Keratinocyte (primary cell): ENCODE measurements at regions not wholly inside any gene's neighbourhood (a gene's known extent, or its start where the extent isn't known, plus 50 kb on each side); places are given as distances from the start of the nearest gene placed in this dataset.

ENCODE experiments used
- DNase-seq: peaks from one replicate; pipeline ENCODE4 v3.0.0-alpha.2; 2011; ENCODE audit warnings: low read depth, missing footprints, low spot score
- FAIRE-seq: peaks from 2 replicates; lab custom pipeline; 2011; peaks lifted over from hg19 to GRCh38; lab: Jason Lieb, UNC
- H2AFZ ChIP-seq: 2 replicates; pipeline ENCODE4 v1.6.0; 2012; ENCODE audit warnings: low read length, control low read depth, inconsistent platforms; ENCODE audit not compliant: control insufficient read depth
- H3K27ac ChIP-seq: 2 replicates; pipeline ENCODE4 v1.5.1; 2011; ENCODE audit warnings: low read length; ENCODE audit not compliant: control insufficient read depth, insufficient read depth
- H3K27me3 ChIP-seq: 3 replicates; pipeline ENCODE4 v1.6.0; 2011; ENCODE audit warnings: low read length; ENCODE audit not compliant: control insufficient read depth, insufficient read depth; ENCODE audit errors: extremely low read depth
- H3K36me3 ChIP-seq, 2 experiments: 2 replicates in 1 of 2; 3 replicates in 1 of 2; pipeline ENCODE4 v1.5.1; 2011; ENCODE audit warnings: low read length in 2 of 2, mild to moderate bottlenecking in 1 of 2; ENCODE audit not compliant: control insufficient read depth in 2 of 2, insufficient read depth in 2 of 2; ENCODE audit errors: extremely low read depth in 1 of 2
- H3K4me1 ChIP-seq: 3 replicates; pipeline ENCODE4 v1.5.1; 2011; ENCODE audit warnings: low read length; ENCODE audit not compliant: control insufficient read depth, insufficient read depth; ENCODE audit errors: extremely low read depth
- H3K4me2 ChIP-seq: 3 replicates; pipeline ENCODE4 v1.6.0; 2011; ENCODE audit warnings: low read depth, low read length; ENCODE audit not compliant: control insufficient read depth, insufficient read depth; ENCODE audit errors: extremely low read depth
- H3K4me3 ChIP-seq, 3 experiments: fragments of 200-600 bp in 1 of 3; sonication (generic) in 1 of 3; 2 replicates in 2 of 3; 3 replicates in 1 of 3; pipeline ENCODE4 v1.5.1; 2011 to 2016; ENCODE audit warnings: low read length in 3 of 3, mild to moderate bottlenecking in 3 of 3, control low read depth in 2 of 3, inconsistent platforms in 1 of 3, low read depth in 1 of 3, mixed read lengths in 1 of 3, mixed run types in 1 of 3, moderate library complexity in 1 of 3; ENCODE audit not compliant: control insufficient read depth in 2 of 3, insufficient read depth in 2 of 3; ENCODE audit errors: extremely low read depth in 1 of 3
- H3K79me2 ChIP-seq: 2 replicates; pipeline ENCODE4 v1.6.0; 2012; ENCODE audit warnings: low read length; ENCODE audit not compliant: control insufficient read depth, insufficient read depth
- H3K9ac ChIP-seq: 3 replicates; pipeline ENCODE4 v1.6.0; 2011; ENCODE audit warnings: low read length; ENCODE audit not compliant: control insufficient read depth, insufficient read depth; ENCODE audit errors: extremely low read depth
- H3K9me1 ChIP-seq: 3 replicates; pipeline ENCODE4 v1.6.0; 2011; ENCODE audit warnings: low read length; ENCODE audit not compliant: control insufficient read depth, insufficient read depth; ENCODE audit errors: extremely low read depth
- H3K9me3 ChIP-seq: 2 replicates; pipeline ENCODE4 v1.5.1; 2012; ENCODE audit warnings: low read depth, low read length; ENCODE audit not compliant: control insufficient read depth
- H4K20me1 ChIP-seq: 3 replicates; pipeline ENCODE4 v1.6.0; 2011; ENCODE audit warnings: low read length; ENCODE audit not compliant: control insufficient read depth, insufficient read depth; ENCODE audit errors: extremely low read depth
- EZH2 ChIP-seq: IDR thresholded peaks from one replicate; pipeline ENCODE4 v1.6.1; 2012; ENCODE audit warnings: inconsistent platforms, mild to moderate bottlenecking, low read length, moderate library complexity
- dilution Hi-C: fragments of 300-500 bp; cut with MboI; formaldehyde crosslinking; loops from one replicate; pipeline ENCODE4 v1.7.0; 2020; ENCODE audit warnings: low sequenced_read_pairs; ENCODE audit not compliant: extremely low pct_ligation_motif_present
- TF ChIP-seq, protein P1 (sequence below), 3 experiments: IDR thresholded peaks in 1 of 3; conservative IDR thresholded peaks in 1 of 3; optimal IDR thresholded peaks in 1 of 3; 2 replicates in 2 of 3; 3 replicates in 1 of 3; pipeline versions ENCODE3 to v1.5.1; 2011; ENCODE audit warnings: low read length in 3 of 3, mild to moderate bottlenecking in 3 of 3, moderate library complexity in 2 of 3, control low read depth in 1 of 3, inconsistent platforms in 1 of 3; ENCODE audit not compliant: insufficient read depth in 2 of 3; ENCODE audit errors: extremely low read depth in 1 of 3

DNA sequence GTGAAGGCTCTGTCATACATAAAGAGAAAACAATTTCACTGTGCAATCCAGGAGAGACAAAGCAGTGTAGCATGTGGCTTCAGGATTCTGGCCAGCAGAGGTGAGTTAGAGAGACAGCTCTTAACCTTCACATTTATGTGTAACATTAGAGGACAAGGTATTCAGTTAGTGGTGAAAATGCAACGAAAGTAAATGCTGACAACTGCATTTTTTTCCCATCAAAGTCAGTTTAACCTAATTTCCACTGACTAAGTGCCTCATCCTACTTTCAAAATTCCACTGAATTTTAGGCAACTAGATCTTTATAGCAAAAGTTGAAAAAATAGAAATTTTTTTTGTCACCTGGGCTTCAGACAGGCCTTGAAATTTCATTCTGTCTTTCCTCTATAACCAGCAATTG is 130.8 kb upstream of the LNX1 start:
- dilution Hi-C loops = no loop called here
- no peaks in the 10 kb centered on the region for H3K9me3 ChIP-seq
- FAIRE-seq (no peak), DNase-seq (no peak)
- no peaks in the 10 kb centered on the region for H4K20me1 ChIP-seq
- H3K27me3 ChIP-seq = peaks cover 10% of the 10 kb centered on the region
- no peaks in the 10 kb centered on the region for H3K9me1 ChIP-seq
- H3K9ac ChIP-seq = no peak overlapping the region
- H2AFZ ChIP-seq = no peak overlapping the region
- H3K36me3 ChIP-seq = no peaks in the 10 kb centered on the region
- no peaks in the 10 kb centered on the region for H3K79me2 ChIP-seq
- TF ChIP-seq, protein P1, sequence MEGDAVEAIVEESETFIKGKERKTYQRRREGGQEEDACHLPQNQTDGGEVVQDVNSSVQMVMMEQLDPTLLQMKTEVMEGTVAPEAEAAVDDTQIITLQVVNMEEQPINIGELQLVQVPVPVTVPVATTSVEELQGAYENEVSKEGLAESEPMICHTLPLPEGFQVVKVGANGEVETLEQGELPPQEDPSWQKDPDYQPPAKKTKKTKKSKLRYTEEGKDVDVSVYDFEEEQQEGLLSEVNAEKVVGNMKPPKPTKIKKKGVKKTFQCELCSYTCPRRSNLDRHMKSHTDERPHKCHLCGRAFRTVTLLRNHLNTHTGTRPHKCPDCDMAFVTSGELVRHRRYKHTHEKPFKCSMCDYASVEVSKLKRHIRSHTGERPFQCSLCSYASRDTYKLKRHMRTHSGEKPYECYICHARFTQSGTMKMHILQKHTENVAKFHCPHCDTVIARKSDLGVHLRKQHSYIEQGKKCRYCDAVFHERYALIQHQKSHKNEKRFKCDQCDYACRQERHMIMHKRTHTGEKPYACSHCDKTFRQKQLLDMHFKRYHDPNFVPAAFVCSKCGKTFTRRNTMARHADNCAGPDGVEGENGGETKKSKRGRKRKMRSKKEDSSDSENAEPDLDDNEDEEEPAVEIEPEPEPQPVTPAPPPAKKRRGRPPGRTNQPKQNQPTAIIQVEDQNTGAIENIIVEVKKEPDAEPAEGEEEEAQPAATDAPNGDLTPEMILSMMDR (optimal IDR thresholded peaks at IDR 0.05 in 1 of 3, IDR thresholded peaks at IDR 0.05 in 1 of 3, conservative IDR thresholded peaks at IDR 0.05 in 1 of 3; ENCODE audit: extremely low read depth in 1 of 3, insufficient read depth in 2 of 3, low read length in 3 of 3) = no peak
- TF ChIP-seq EZH2 = no peak
- H3K4me1 ChIP-seq = no peaks in the 10 kb centered on the region
- H3K27ac ChIP-seq = no peak overlapping the region
- no peak overlapping the region for H3K4me2 ChIP-seq
- H3K4me3 ChIP-seq = no peak overlapping the region

DNA sequence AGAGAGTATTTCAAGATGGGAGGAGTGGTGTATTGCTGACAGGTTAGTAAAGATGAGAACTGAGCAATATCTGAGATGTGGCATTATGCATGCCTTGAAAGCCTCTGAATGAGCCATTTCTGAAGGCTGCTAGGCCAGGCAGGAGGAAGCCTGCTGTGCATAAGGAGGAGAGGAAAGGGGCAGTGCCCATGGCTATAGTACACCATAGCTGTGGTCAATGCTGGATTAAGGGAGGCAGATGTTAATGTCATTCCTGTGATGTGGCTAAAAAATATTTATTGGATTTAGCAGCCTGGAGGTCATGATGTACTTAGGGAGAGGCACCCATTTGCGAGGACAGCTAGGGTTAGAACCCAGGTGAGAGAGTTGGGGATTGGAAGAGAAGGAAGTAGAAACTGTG is 130.0 kb upstream of the LNX1 start:
- Histone ChIP-seq H3K4me2 (no peak overlapping the region), H3K4me3 (no peak overlapping the region), H3K9me3 (no peaks in the 10 kb centered on the region), H3K9ac (no peak overlapping the region), H2AFZ (no peak overlapping the region), H3K36me3 (no peaks in the 10 kb centered on the region), H3K27me3 (peaks cover 10% of the 10 kb centered on the region), H3K27ac (no peak overlapping the region), H3K79me2 (no peaks in the 10 kb centered on the region), H3K4me1 (no peaks in the 10 kb centered on the region), H4K20me1 (no peaks in the 10 kb centered on the region), H3K9me1 (no peaks in the 10 kb centered on the region)
- DNase-seq = no peak
- dilution Hi-C loops = no loop called here
- TF ChIP-seq, protein P1 (optimal IDR thresholded peaks at IDR 0.05 in 1 of 3, IDR thresholded peaks at IDR 0.05 in 1 of 3, conservative IDR thresholded peaks at IDR 0.05 in 1 of 3; ENCODE audit: extremely low read depth in 1 of 3, insufficient read depth in 2 of 3, low read length in 3 of 3) = no peak
- FAIRE-seq = no peak
